SK-N-SH (cell line): ENCODE measurements at regions not wholly inside any gene's neighbourhood (a gene's known extent, or its start where the extent isn't known, plus 50 kb on each side); places are given as distances from the start of the nearest gene placed in this dataset.

Experiments used
- CTCF ChIA-PET: fragments of 300-600, 350-600 bp; formaldehyde crosslinking; extraction: SDS; loops from one replicate; lab custom pipeline; 2021; lab: Yijun Ruan, JAX
- POLR2A ChIA-PET: fragments of 350-600 bp; sonication (Branson Sonifier 250); formaldehyde crosslinking; extraction: SDS; loops from one replicate; lab custom pipeline; 2020; ENCODE audit warnings: antibody characterized with exemption, inconsistent platforms; lab: Yijun Ruan, JAX
- DNase-seq: peaks from one replicate; pipeline ENCODE4 v3.0.0; 2012
- H2AFZ ChIP-seq: fragments of 200-600 bp; sonication (generic); 2 replicates; pipeline ENCODE4 v1.8.1; 2016; ENCODE audit warnings: antibody characterized with exemption, mild to moderate bottlenecking, low read depth
- H3F3A ChIP-seq: fragments of 200-600 bp; sonication (generic); replicated peaks from 2 replicates; pipeline ENCODE3; 2016; ENCODE audit warnings: antibody characterized with exemption, mild to moderate bottlenecking; ENCODE audit not compliant: insufficient read depth
- H3K27ac ChIP-seq, 2 experiments: fragments of 200-500 bp in 1 of 2; fragments of 200-600 bp in 1 of 2; sonication (Bioruptor generic) in 1 of 2; sonication (generic), shearing (Covaris generic) in 1 of 2; 2 replicates each; pipeline versions ENCODE4 v1.5.1 to v1.6.1; 2014 to 2016; ENCODE audit warnings: low read depth in 2 of 2, inconsistent platforms in 1 of 2, low read length in 1 of 2, mild to moderate bottlenecking in 1 of 2, mixed read lengths in 1 of 2
- H3K27me3 ChIP-seq: fragments of 200-600 bp; sonication (generic), shearing (Covaris generic); 2 replicates; pipeline ENCODE4 v1.6.1; 2016; ENCODE audit warnings: mixed run types; ENCODE audit not compliant: insufficient read depth
- H3K36me3 ChIP-seq, 2 experiments: fragments of 200-500 bp in 1 of 2; fragments of 200-600 bp in 1 of 2; sonication (Bioruptor generic) in 1 of 2; sonication (generic) in 1 of 2; replicated peaks in 1 of 2; 2 replicates each; pipeline versions ENCODE3 to v1.5.1; 2014 to 2016; ENCODE audit warnings: low read length in 1 of 2, mild to moderate bottlenecking in 1 of 2; ENCODE audit not compliant: insufficient read depth in 2 of 2, control insufficient read depth in 1 of 2
- H3K4me1 ChIP-seq, 2 experiments: fragments of 200-500 bp in 1 of 2; fragments of 200-600 bp in 1 of 2; sonication (Bioruptor generic) in 1 of 2; sonication (generic), shearing (Covaris generic) in 1 of 2; 2 replicates each; pipeline versions ENCODE4 v1.5.1 to v1.6.1; 2014 to 2016; ENCODE audit warnings: low read depth in 1 of 2, low read length in 1 of 2, mixed run types in 1 of 2; ENCODE audit not compliant: insufficient read depth in 2 of 2, control insufficient read depth in 1 of 2
- H3K4me2 ChIP-seq: fragments of 200-600 bp; sonication (generic), shearing (Covaris generic); 2 replicates; pipeline ENCODE4 v1.6.1; 2017; ENCODE audit warnings: mixed run types
- H3K4me3 ChIP-seq, 2 experiments: fragments of 200-500 bp in 1 of 2; fragments of 200-600 bp in 1 of 2; sonication (Bioruptor generic) in 1 of 2; sonication (generic), shearing (Covaris generic) in 1 of 2; 2 replicates each; pipeline versions ENCODE4 v1.5.1 to v1.8.1; 2014 to 2016; ENCODE audit warnings: low read depth in 2 of 2, inconsistent platforms in 1 of 2, low read length in 1 of 2, mild to moderate bottlenecking in 1 of 2, mixed read lengths in 1 of 2, moderate library complexity in 1 of 2
- H3K79me2 ChIP-seq: fragments of 200-600 bp; sonication (generic); 2 replicates; pipeline ENCODE4 v1.8.1; 2017; ENCODE audit warnings: mild to moderate bottlenecking; ENCODE audit not compliant: insufficient read depth
- H3K9ac ChIP-seq: fragments of 200-600 bp; sonication (generic); 2 replicates; pipeline ENCODE4 v1.6.1; 2017; ENCODE audit warnings: mixed run types
- H3K9me2 ChIP-seq: fragments of 200-600 bp; sonication (generic); 2 replicates; pipeline ENCODE4 v1.6.1; 2017; ENCODE audit warnings: mixed run types
- H3K9me3 ChIP-seq: fragments of 200-600 bp; sonication (generic); 2 replicates; pipeline ENCODE4 v1.6.1; 2017; ENCODE audit warnings: mixed run types, mild to moderate bottlenecking, moderate library complexity
- H4K20me1 ChIP-seq: fragments of 200-600 bp; sonication (generic); 2 replicates; pipeline ENCODE4 v1.6.1; 2017; ENCODE audit warnings: mild to moderate bottlenecking, mixed run types; ENCODE audit not compliant: insufficient read depth
- CHD2 ChIP-seq: fragments of 150-350 bp; IDR thresholded peaks from 2 replicates; pipeline ENCODE4 v1.6.1; 2018; ENCODE audit warnings: low read length; ENCODE audit not compliant: partially characterized antibody
- ELF1 ChIP-seq: IDR thresholded peaks from 2 replicates; pipeline ENCODE4 v1.4.0; 2012
- EP300 ChIP-seq, 2 experiments: IDR thresholded peaks; 2 replicates each; pipeline versions ENCODE4 v1.4.0 to v1.6.1; 2012; ENCODE audit warnings: borderline replicate concordance in 1 of 2, low read depth in 1 of 2, low read length in 1 of 2
- EZH2phosphoT487 ChIP-seq: fragments of 200-600 bp; sonication (generic); IDR thresholded peaks from 2 replicates; pipeline ENCODE4 v1.6.1; 2017; ENCODE audit warnings: low read depth, mixed run types, mild to moderate bottlenecking, antibody characterized with exemption, moderate library complexity, borderline replicate concordance
- FOSL2 ChIP-seq: IDR thresholded peaks from 2 replicates; pipeline ENCODE4 v1.4.0; 2012; ENCODE audit warnings: low read depth, mild to moderate bottlenecking, moderate library complexity, borderline replicate concordance
- FOXM1 ChIP-seq: IDR thresholded peaks from 2 replicates; pipeline ENCODE4 v1.4.0; 2012; ENCODE audit warnings: low read depth, mild to moderate bottlenecking
- JUND ChIP-seq: IDR thresholded peaks from 2 replicates; pipeline ENCODE4 v1.4.0; 2012
- MXI1 ChIP-seq: IDR thresholded peaks from 2 replicates; pipeline ENCODE4 v1.6.1; 2012; ENCODE audit warnings: mild to moderate bottlenecking, low read depth, low read length, improper control_type of control experiment
- NFIC ChIP-seq: IDR thresholded peaks from 2 replicates; pipeline ENCODE4 v1.4.0; 2012; ENCODE audit warnings: borderline replicate concordance
- NRF1 ChIP-seq: IDR thresholded peaks from 2 replicates; pipeline ENCODE4 v1.6.1; 2012; ENCODE audit warnings: low read depth, mild to moderate bottlenecking, low read length
- PBX3 ChIP-seq: IDR thresholded peaks from 2 replicates; pipeline ENCODE4; 2012
- RAD21 ChIP-seq: IDR thresholded peaks from 2 replicates; pipeline ENCODE4 v1.6.1; 2012; ENCODE audit warnings: mild to moderate bottlenecking, low read length
- RXRA ChIP-seq: IDR thresholded peaks from 2 replicates; pipeline ENCODE4 v1.4.0; 2012; ENCODE audit warnings: low read depth, mild to moderate bottlenecking, borderline replicate concordance
- SIN3A ChIP-seq: IDR thresholded peaks from 2 replicates; pipeline ENCODE4 v1.6.1; 2012; ENCODE audit warnings: low read depth, mild to moderate bottlenecking, low read length, moderate library complexity, borderline replicate concordance
- SMC3 ChIP-seq: IDR thresholded peaks from 2 replicates; pipeline ENCODE4 v1.6.1; 2012; ENCODE audit warnings: low read depth, low read length, improper control_type of control experiment
- TAF1 ChIP-seq: IDR thresholded peaks from 2 replicates; pipeline ENCODE4 v1.6.1; 2012; ENCODE audit warnings: low read depth, mild to moderate bottlenecking, low read length, moderate library complexity, borderline replicate concordance
- TCF12 ChIP-seq: IDR thresholded peaks from 2 replicates; pipeline ENCODE4 v1.4.0; 2012
- TEAD4 ChIP-seq: IDR thresholded peaks from 2 replicates; pipeline ENCODE4 v1.4.0; 2012; ENCODE audit warnings: mild to moderate bottlenecking, borderline replicate concordance; ENCODE audit not compliant: insufficient read depth
- USF2 ChIP-seq: fragments of 150-350 bp; IDR thresholded peaks from 2 replicates; pipeline ENCODE4 v1.6.1; 2017; ENCODE audit warnings: antibody characterized with exemption, low read length, low read depth, borderline replicate concordance
- YY1 ChIP-seq: IDR thresholded peaks from 2 replicates; pipeline ENCODE4 v1.4.0; 2012; ENCODE audit warnings: low read depth, mild to moderate bottlenecking
- WGBS: methylation state at CpG from one replicate; pipeline ENCODE4 v1.1.6; 2017; ENCODE audit warnings: low lambda C conversion rate; 5-methylcytosine and 5-hydroxymethylcytosine counted together
- TF ChIP-seq, protein P1 (sequence below): fragments of 150-350 bp; IDR thresholded peaks from 2 replicates; pipeline ENCODE4 v1.6.1; 2016; ENCODE audit warnings: mild to moderate bottlenecking, low read depth, low read length
- TF ChIP-seq, protein P2 (sequence below): IDR thresholded peaks from 2 replicates; pipeline ENCODE4 v1.4.0; 2012; ENCODE audit warnings: low read depth
- TF ChIP-seq, protein P3 (sequence below): IDR thresholded peaks from 2 replicates; pipeline ENCODE4 v1.4.0; 2012; ENCODE audit warnings: low read depth, borderline replicate concordance

- H2AFZ ChIP-seq: no peak overlapping the region
- no peak overlapping the region for H3K4me2 ChIP-seq
- no peaks in the 10 kb centered on the region for H3K79me2 ChIP-seq
- no peaks in the 10 kb centered on the region for H3K9me3 ChIP-seq
- no peaks in the 10 kb centered on the region for H3K4me1 ChIP-seq
- H3K36me3 ChIP-seq: no peaks in the 10 kb centered on the region
- H3K4me3 ChIP-seq: no peak overlapping the region
- H3K27ac ChIP-seq: no peak overlapping the region
- H3K27me3 ChIP-seq: no peaks in the 10 kb centered on the region; the same call in 1 of the 2 replicates
- WGBS: 10% methylated on average over 4 of the region's 4 CpGs
- H3F3A ChIP-seq: no peaks in the 10 kb centered on the region
- H3K9me2 ChIP-seq: no peaks in the 10 kb centered on the region
- ChIA-PET CTCF (no interaction called here), POLR2A (no interaction called here)
- DNase-seq: no peak
- H4K20me1 ChIP-seq: no peaks in the 10 kb centered on the region
- no peak overlapping the region for H3K9ac ChIP-seq
- TF ChIP-seq ELF1: no peak
- TF ChIP-seq YY1: no peak
- TF ChIP-seq FOXM1: no peak
- TF ChIP-seq CHD2: no peak
- no peak for TF ChIP-seq FOSL2
- no peak for TF ChIP-seq EZH2phosphoT487
- no peak for TF ChIP-seq TAF1
- no peak for TF ChIP-seq USF2
- TF ChIP-seq RXRA: no peak
- no peak for TF ChIP-seq NRF1
- no peak for TF ChIP-seq EP300 (IDR thresholded peaks at IDR 0.05; ENCODE audit: borderline replicate concordance in 1 of 2, low read depth in 1 of 2, low read length in 1 of 2)
- no peak for TF ChIP-seq SIN3A
- TF ChIP-seq, protein P1, sequence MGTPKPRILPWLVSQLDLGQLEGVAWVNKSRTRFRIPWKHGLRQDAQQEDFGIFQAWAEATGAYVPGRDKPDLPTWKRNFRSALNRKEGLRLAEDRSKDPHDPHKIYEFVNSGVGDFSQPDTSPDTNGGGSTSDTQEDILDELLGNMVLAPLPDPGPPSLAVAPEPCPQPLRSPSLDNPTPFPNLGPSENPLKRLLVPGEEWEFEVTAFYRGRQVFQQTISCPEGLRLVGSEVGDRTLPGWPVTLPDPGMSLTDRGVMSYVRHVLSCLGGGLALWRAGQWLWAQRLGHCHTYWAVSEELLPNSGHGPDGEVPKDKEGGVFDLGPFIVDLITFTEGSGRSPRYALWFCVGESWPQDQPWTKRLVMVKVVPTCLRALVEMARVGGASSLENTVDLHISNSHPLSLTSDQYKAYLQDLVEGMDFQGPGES: no peak
- TF ChIP-seq, all 33 proteins: peak for 0
Observed at GRCh38 chr13:84029396-84029795, 147.1 kb upstream of the SLITRK1 start.

- no peaks in the 10 kb centered on the region; the same call in 1 of the 2 replicates for H3K27me3 ChIP-seq
- no peaks in the 10 kb centered on the region for H3K79me2 ChIP-seq
- POLR2A ChIA-PET: no interaction called here
- H4K20me1 ChIP-seq: no peaks in the 10 kb centered on the region
- no peaks in the 10 kb centered on the region for H3K9me2 ChIP-seq
- no peak overlapping the region for H3K4me2 ChIP-seq
- WGBS: 2% methylated on average over 1 of the region's 1 CpG
- H3K9me3 ChIP-seq: no peaks in the 10 kb centered on the region
- no peak overlapping the region for H2AFZ ChIP-seq
- H3K9ac ChIP-seq: no peak overlapping the region
- no peaks in the 10 kb centered on the region for H3F3A ChIP-seq
- CTCF ChIA-PET: interaction anchor here (0.9 kb wide), 1 partner anchor 9 kb away, joined by 3 read pairs; no protein-coding TSS in a partner anchor
- no peaks in the 10 kb centered on the region for H3K36me3 ChIP-seq
- H3K27ac ChIP-seq: no peak overlapping the region
- no peaks in the 10 kb centered on the region for H3K4me1 ChIP-seq
- DNase-seq: no peak
- H3K4me3 ChIP-seq: no peak overlapping the region
- TF ChIP-seq RAD21 (no peak), RXRA (no peak), JUND (no peak), TAF1 (no peak), USF2 (no peak), TEAD4 (no peak), TCF12 (no peak), MXI1 (no peak), SMC3 (no peak), PBX3 (no peak), NFIC (no peak), ELF1 (no peak)
- TF ChIP-seq, protein P2, sequence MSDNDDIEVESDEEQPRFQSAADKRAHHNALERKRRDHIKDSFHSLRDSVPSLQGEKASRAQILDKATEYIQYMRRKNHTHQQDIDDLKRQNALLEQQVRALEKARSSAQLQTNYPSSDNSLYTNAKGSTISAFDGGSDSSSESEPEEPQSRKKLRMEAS: no peak
- TF ChIP-seq, protein P3, sequence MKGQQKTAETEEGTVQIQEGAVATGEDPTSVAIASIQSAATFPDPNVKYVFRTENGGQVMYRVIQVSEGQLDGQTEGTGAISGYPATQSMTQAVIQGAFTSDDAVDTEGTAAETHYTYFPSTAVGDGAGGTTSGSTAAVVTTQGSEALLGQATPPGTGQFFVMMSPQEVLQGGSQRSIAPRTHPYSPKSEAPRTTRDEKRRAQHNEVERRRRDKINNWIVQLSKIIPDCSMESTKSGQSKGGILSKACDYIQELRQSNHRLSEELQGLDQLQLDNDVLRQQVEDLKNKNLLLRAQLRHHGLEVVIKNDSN: no peak
Observed at GRCh38 chr13:84025824-84026223, 143.6 kb upstream of the SLITRK1 start.
